K562 (cell line): ENCODE measurements at regions not wholly inside any gene's neighbourhood (a gene's known extent, or its start where the extent isn't known, plus 50 kb on each side); places are given as distances from the start of the nearest gene placed in this dataset.

Experiments
- ATAC-seq: fragments of 200-7000 bp; cut with Tn5 transposase; 3 replicates; pipeline ENCODE4 v1.9.1; 2020; ENCODE audit warnings: moderate library complexity
- BruUV-seq: library from RNA; stranded (reverse); fragments of 400-500 nt; replicated peaks from 2 replicates; lab custom pipeline; 2021; lab: Mats Ljungman, UMichigan
- CTCF ChIA-PET: fragments of 300-600 bp; formaldehyde crosslinking; extraction: SDS; loops from one replicate; lab custom pipeline; 2021; ENCODE audit warnings: low intra/inter-chr PET ratio; lab: Yijun Ruan, JAX
- POLR2A ChIA-PET: fragments of 300-600, 350-650 bp; sonication (Branson Sonifier 250); formaldehyde crosslinking; extraction: SDS; loops from one replicate; lab custom pipeline; 2021; ENCODE audit warnings: antibody characterized with exemption, inconsistent platforms; lab: Yijun Ruan, JAX
- DNase-seq, 4 experiments: peaks; one replicate each; pipeline versions ENCODE4 v3.0.0 to v3.0.0-alpha.2; 2011 to 2018; ENCODE audit warnings: low spot score in 3 of 4, mixed read lengths in 3 of 4; ENCODE audit errors: extremely low read depth in 1 of 4
- FAIRE-seq: peaks from 2 replicates; lab custom pipeline; 2011; peaks lifted over from hg19 to GRCh38; lab: Jason Lieb, UNC
- H2AFZ ChIP-seq: 2 replicates; pipeline ENCODE4 v1.6.0; 2011; ENCODE audit warnings: low read depth, low read length, control low read depth, inconsistent platforms
- H3K27ac ChIP-seq: fragments of 200-600 bp; 3 replicates; pipeline ENCODE4 v1.8.0; 2011; ENCODE audit warnings: low read depth, mild to moderate bottlenecking, control low read depth, inconsistent platforms, low read length, moderate library complexity, mixed read lengths; ENCODE audit errors: extremely low read depth
- H3K27me3 ChIP-seq, 2 experiments: fragments of 300-600 bp in 1 of 2; 2 replicates in 1 of 2; 3 replicates in 1 of 2; pipeline versions ENCODE4 v1.6.0 to v1.8.0; 2011; ENCODE audit warnings: inconsistent platforms in 2 of 2, low read length in 2 of 2, mild to moderate bottlenecking in 1 of 2, mixed read lengths in 1 of 2, moderate library complexity in 1 of 2; ENCODE audit not compliant: control insufficient read depth in 2 of 2, insufficient read depth in 2 of 2
- H3K36me3 ChIP-seq: fragments of 300-600 bp; 3 replicates; pipeline ENCODE4 v1.8.0; 2011; ENCODE audit warnings: mild to moderate bottlenecking, low read length, inconsistent platforms; ENCODE audit not compliant: control insufficient read depth, insufficient read depth
- H3K4me1 ChIP-seq, 2 experiments: fragments of 200-600 bp in 1 of 2; replicated peaks in 1 of 2; 2 replicates in 1 of 2; 3 replicates in 1 of 2; pipeline versions ENCODE4 v1.5.1 to v1.8.0; 2011; ENCODE audit warnings: inconsistent platforms in 2 of 2, low read length in 2 of 2, mild to moderate bottlenecking in 1 of 2, mixed read lengths in 1 of 2, moderate library complexity in 1 of 2; ENCODE audit not compliant: control insufficient read depth in 2 of 2, insufficient read depth in 2 of 2
- H3K4me2 ChIP-seq: 2 replicates; pipeline ENCODE4 v1.6.1; 2011; ENCODE audit warnings: low read length, control low read depth, inconsistent platforms, mixed read lengths; ENCODE audit not compliant: insufficient read depth
- H3K4me3 ChIP-seq: fragments of 200-600 bp; sonication (generic), shearing (Covaris generic); 2 replicates; pipeline ENCODE4 v1.5.1; 2016; ENCODE audit warnings: control low read depth, inconsistent platforms
- H3K79me2 ChIP-seq: fragments of 200-600 bp; 3 replicates; pipeline ENCODE4 v1.8.0; 2011; ENCODE audit warnings: low read length, inconsistent platforms; ENCODE audit not compliant: control insufficient read depth, insufficient read depth
- H3K9ac ChIP-seq, 2 experiments: 2 replicates each; pipeline versions ENCODE4 v1.6.0 to v1.6.1; 2011; ENCODE audit warnings: low read depth in 2 of 2, low read length in 2 of 2, control low read depth in 1 of 2, inconsistent platforms in 1 of 2, mild to moderate bottlenecking in 1 of 2, mixed read lengths in 1 of 2; ENCODE audit not compliant: insufficient read depth in 1 of 2
- H3K9me1 ChIP-seq: one replicate; pipeline ENCODE4 v1.6.0; 2011; ENCODE audit warnings: inconsistent platforms, mild to moderate bottlenecking, low read length, moderate library complexity; ENCODE audit not compliant: control insufficient read depth, insufficient read depth
- H3K9me3 ChIP-seq: replicated peaks from 2 replicates; pipeline ENCODE4 v1.5.1; 2011; ENCODE audit warnings: low read depth, low read length, inconsistent platforms; ENCODE audit not compliant: control insufficient read depth, insufficient read depth
- H4K20me1 ChIP-seq: replicated peaks from 2 replicates; pipeline ENCODE4 v1.6.1; 2011; ENCODE audit warnings: low read length, inconsistent platforms, mixed read lengths; ENCODE audit not compliant: control insufficient read depth, insufficient read depth
- EZH2 ChIP-seq: IDR thresholded peaks from 2 replicates; pipeline ENCODE4 v1.6.1; 2012; ENCODE audit warnings: low read depth, mild to moderate bottlenecking, inconsistent platforms, low read length, borderline replicate concordance
- MECOM ChIP-seq: fragments of 250-450 bp; sonication (Bioruptor Pico); IDR thresholded peaks from 2 replicates; pipeline ENCODE4 v1.8.0; 2022; ENCODE audit warnings: inconsistent platforms
- NCOA1 ChIP-seq: fragments of 450-650 bp; IDR thresholded peaks from 2 replicates; pipeline ENCODE4 v1.6.1; 2016; ENCODE audit warnings: low read depth
- POLR2G ChIP-seq: fragments of 200-400 bp; formaldehyde crosslinking; IDR thresholded peaks from 2 replicates; pipeline ENCODE4 v1.6.1; 2017; ENCODE audit warnings: low read depth, mild to moderate bottlenecking, antibody characterized with exemption, low read length, moderate library complexity
- RB1 ChIP-seq: fragments of 450-650 bp; IDR thresholded peaks from 2 replicates; pipeline ENCODE4 v1.6.1; 2017; ENCODE audit warnings: low read depth, mild to moderate bottlenecking
- THRA ChIP-seq: fragments of 450-650 bp; IDR thresholded peaks from 2 replicates; pipeline ENCODE4 v1.6.1; 2017; ENCODE audit warnings: mild to moderate bottlenecking, moderate library complexity
- ZC3H8 ChIP-seq: fragments of 450-650 bp; IDR thresholded peaks from 2 replicates; pipeline ENCODE4 v1.6.1; 2017
- ZNF398 ChIP-seq: fragments of 250-450 bp; sonication (Bioruptor Pico); IDR thresholded peaks from 2 replicates; pipeline ENCODE4 v1.8.0; 2021; ENCODE audit warnings: moderate library complexity, mild to moderate bottlenecking, inconsistent platforms
- ZNF764 ChIP-seq: fragments of 250-450 bp; sonication (Bioruptor Pico); IDR thresholded peaks from 2 replicates; pipeline ENCODE4 v1.4.0; 2020; ENCODE audit warnings: low read depth, mild to moderate bottlenecking, moderate library complexity
- WGBS: fragments of 100-300 bp; shearing (Covaris generic); methylation state at CpG from one replicate; pipeline ENCODE4 v1.1.6; 2016; ENCODE audit warnings: low coverage, mixed read lengths; ENCODE audit not compliant: insufficient coverage; ENCODE audit errors: missing lambda C conversion rate; 5-methylcytosine and 5-hydroxymethylcytosine counted together
- in situ Hi-C: fragments of 300-500 bp; cut with MboI; formaldehyde crosslinking; loops from 4 replicates; pipeline ENCODE4 v1.15.0; 2018; ENCODE audit warnings: inconsistent platforms, mixed read lengths
- intact Hi-C: fragments of 100-400 bp; cut with micrococcal nuclease; formaldehyde crosslinking; loops from 2 replicates; pipeline ENCODE4 v1.14.2; 2022

- TF ChIP-seq ZC3H8 (no peak), MECOM (CRISPR knock-in tag) (no peak), EZH2 (no peak), ZNF764 (no peak), ZNF398 (CRISPR knock-in tag) (no peak), RB1 (no peak), POLR2G (no peak), NCOA1 (no peak), THRA (no peak)
- no peak overlapping the region for H3K27ac ChIP-seq
- 0 out of 2 replicates have a peak, but pooled peaks cover 6% of the 10 kb centered on the region for H4K20me1 ChIP-seq
- no peak overlapping the region for H2AFZ ChIP-seq
- no peak overlapping the region for H3K4me3 ChIP-seq
- peaks cover 5% of the 10 kb centered on the region; the same call in 1 of the 3 replicates for H3K79me2 ChIP-seq
- no peaks in the 10 kb centered on the region for H3K27me3 ChIP-seq
- ChIA-PET CTCF (no interaction called here), POLR2A (interaction anchor here (0.7 to 1.2 kb wide), 3 partner anchors 10 to 15 kb away, joined by 3 to 4 read pairs (median 3); no protein-coding TSS in a partner anchor)
- peaks cover 3% of the 10 kb centered on the region for H3K9me1 ChIP-seq
- FAIRE-seq (no peak), ATAC-seq (no peak), DNase-seq (no peak)
- intact Hi-C loops, result loop anchor here (10.0 kb wide), 1 partner anchor 125 kb away; no protein-coding TSS in a partner anchor
- H3K4me2 ChIP-seq, result no peak overlapping the region
- H3K4me1 ChIP-seq, result peaks cover 0 to 52% of the 10 kb centered on the region in 2 experiments; a peak in 3 of 5 replicates
- in situ Hi-C loops, result no loop called here
- 94% methylated on average over 17 of the region's 19 CpGs for WGBS
- BruUV-seq, result no TSS peak
- peak overlapping the region in 1 of 2 experiments; percentile 56; a peak in 1 of 4 replicates for H3K9ac ChIP-seq
- H3K9me3 ChIP-seq, result no peaks in the 10 kb centered on the region
- peaks cover 65% of the 10 kb centered on the region; the same call in 2 of the 3 replicates for H3K36me3 ChIP-seq
These were observed 87.5 kb downstream of the NCOR2 start for GRCh38 chr12:124479680-124480468.
